ENCODE measurements at regions not wholly inside any gene's neighbourhood (a gene's known extent, or its start where the extent isn't known, plus 50 kb on each side); places are given as distances from the start of the nearest gene placed in this dataset.

- TF ChIP-seq CHD4 (IDR thresholded peaks at IDR 0.05) = no peak
- no peak for TF ChIP-seq POLR2A (IDR thresholded peaks at IDR 0.05; ENCODE audit: low read depth, low read length)
- TF ChIP-seq MEF2B (IDR thresholded peaks at IDR 0.05; ENCODE audit: partially characterized antibody, poor library complexity, severe bottlenecking) = no peak
Measured at GRCh38 chr16:73886426-73886825, 410.2 kb upstream of the PSMD7 start.
